Panc1 (cell line): ENCODE measurements at regions not wholly inside any gene's neighbourhood (a gene's known extent, or its start where the extent isn't known, plus 50 kb on each side); places are given as distances from the start of the nearest gene placed in this dataset.
"Not testable (repeated sequence)": the region's sequence is repeated elsewhere in the genome, so short reads cannot be mapped to it uniquely, and the experiment has no call there.

ENCODE experiments used
- ATAC-seq: fragments of 200-7000 bp; cut with Tn5 transposase; 2 replicates; pipeline ENCODE4 v1.9.1; 2020; ENCODE audit warnings: mild to moderate bottlenecking, moderate library complexity
- BruUV-seq: library from RNA; stranded (reverse); fragments of 400-500 nt; replicated peaks from 2 replicates; lab custom pipeline; 2021; lab: Mats Ljungman, UMichigan
- CTCF ChIA-PET: fragments of 300-600 bp; sonication (Branson Sonifier 250); formaldehyde crosslinking; loops from one replicate; lab custom pipeline; 2022; ENCODE audit warnings: antibody characterized with exemption; lab: Charles Lee
- POLR2A ChIA-PET: fragments of 300-600 bp; sonication (Branson Sonifier 250); formaldehyde crosslinking; loops from one replicate; lab custom pipeline; 2022; ENCODE audit warnings: antibody characterized with exemption; lab: Charles Lee
- DNase-seq: peaks from one replicate; pipeline ENCODE4 v3.0.0-alpha.2; 2010; ENCODE audit warnings: low read depth, low spot score
- H3K27ac ChIP-seq: 2 replicates; pipeline ENCODE4 v1.5.1; 2011; ENCODE audit warnings: mild to moderate bottlenecking, low read length, inconsistent platforms
- H3K27me3 ChIP-seq: fragments of 200-500 bp; sonication (Bioruptor generic); 2 replicates; pipeline ENCODE4 v1.6.0; 2014; ENCODE audit warnings: low read length, inconsistent platforms; ENCODE audit not compliant: control insufficient read depth, insufficient read depth
- H3K36me3 ChIP-seq: fragments of 200-500 bp; sonication (Bioruptor generic); 2 replicates; pipeline ENCODE4 v1.5.1; 2014; ENCODE audit warnings: inconsistent platforms, mild to moderate bottlenecking, low read length, moderate library complexity; ENCODE audit not compliant: control insufficient read depth, insufficient read depth
- H3K4me1 ChIP-seq: 2 replicates; pipeline ENCODE4 v1.5.1; 2011; ENCODE audit warnings: inconsistent platforms, mild to moderate bottlenecking, low read length, moderate library complexity; ENCODE audit not compliant: control insufficient read depth, insufficient read depth
- H3K4me3 ChIP-seq, 2 experiments: 2 replicates each; pipeline ENCODE4 v1.5.1; 2011 to 2012; ENCODE audit warnings: low read depth in 2 of 2, low read length in 2 of 2, mild to moderate bottlenecking in 2 of 2, inconsistent platforms in 1 of 2, moderate library complexity in 1 of 2
- H3K9me3 ChIP-seq: fragments of 200-500 bp; sonication (Bioruptor generic); 2 replicates; pipeline ENCODE4 v1.5.1; 2014; ENCODE audit warnings: low read depth, mild to moderate bottlenecking, inconsistent platforms, low read length, moderate library complexity; ENCODE audit not compliant: control insufficient read depth, insufficient read depth
- CTCF ChIP-seq: fragments of 450-650 bp; IDR thresholded peaks from 2 replicates; pipeline ENCODE4 v1.5.1; 2017; ENCODE audit warnings: mild to moderate bottlenecking
- POLR2AphosphoS5 ChIP-seq: IDR thresholded peaks from 2 replicates; pipeline ENCODE4 v1.6.1; 2012; ENCODE audit warnings: mild to moderate bottlenecking, low read depth, low read length, moderate library complexity
- REST ChIP-seq, 2 experiments: IDR thresholded peaks; 2 replicates each; pipeline ENCODE4 v1.6.1; 2011 to 2012; ENCODE audit warnings: low read depth in 2 of 2, control low read depth in 1 of 2, low read length in 1 of 2, mild to moderate bottlenecking in 1 of 2, moderate library complexity in 1 of 2; ENCODE audit not compliant: insufficient read depth in 1 of 2
- SIN3A ChIP-seq: IDR thresholded peaks from 2 replicates; pipeline ENCODE4 v1.6.1; 2012; ENCODE audit warnings: low read depth, mild to moderate bottlenecking, low read length, moderate library complexity, borderline replicate concordance; ENCODE audit not compliant: insufficient read depth
- TCF7L2 ChIP-seq: IDR thresholded peaks from 2 replicates; pipeline ENCODE4 v1.6.1; 2011; ENCODE audit warnings: mild to moderate bottlenecking, low read depth, low read length, inconsistent platforms
- in situ Hi-C: cut with HindIII; loops from 2 replicates; pipeline ENCODE4 v1.10.0; 2016; ENCODE audit warnings: low sequenced_read_pairs, low pct_unique_long_range_greater_than_20kb
- intact Hi-C: fragments of 100-400 bp; cut with micrococcal nuclease; formaldehyde crosslinking; loops from one replicate; pipeline ENCODE4 v1.10.0; 2022; ENCODE audit not compliant: unreplicated experiment

- Histone ChIP-seq H3K4me3 (no peak overlapping the region), H3K9me3 (no peaks in the 10 kb centered on the region), H3K27ac (no peak overlapping the region), H3K27me3 (no peaks in the 10 kb centered on the region), H3K4me1 (no peaks in the 10 kb centered on the region), H3K36me3 (no peaks in the 10 kb centered on the region)
- DNase-seq (no peak), ATAC-seq (no peak)
- POLR2A ChIA-PET: no interaction called here
- TF ChIP-seq TCF7L2 (no peak), POLR2AphosphoS5 (no peak), CTCF (no peak), REST (IDR thresholded peaks at IDR 0.05; ENCODE audit: insufficient read depth in 1 of 2, low read depth in 2 of 2, low read length in 1 of 2) (no peak), SIN3A (no peak)
- CTCF ChIA-PET: no interaction called here
- intact Hi-C loops: no loop called here
- no TSS peak for BruUV-seq
- in situ Hi-C loops: no loop called here
These were observed 445.5 kb upstream of the CDH10 start for GRCh38 chr5:25090275-25090674.

GRCh38 chr5:25088689-25089088 is 443.9 kb upstream of the CDH10 start:
- POLR2A ChIA-PET, H3K4me3 ChIP-seq, H3K27ac ChIP-seq, ATAC-seq, CTCF ChIA-PET, H3K9me3 ChIP-seq, H3K4me1 ChIP-seq, BruUV-seq, H3K36me3 ChIP-seq, H3K27me3 ChIP-seq, intact Hi-C loops, DNase-seq, in situ Hi-C loops: not testable (repeated sequence)

GRCh38 chr5:25083261-25083660 is 438.5 kb upstream of the CDH10 start:
- ATAC-seq, POLR2A ChIA-PET, CTCF ChIA-PET, DNase-seq, H3K27ac ChIP-seq, H3K27me3 ChIP-seq, H3K9me3 ChIP-seq, H3K36me3 ChIP-seq, in situ Hi-C loops, intact Hi-C loops, BruUV-seq, H3K4me1 ChIP-seq: not testable (repeated sequence)
- H3K4me3 ChIP-seq: peak overlapping the region; percentile 20 to 35; a peak in 3 of 4 replicates
